Vagina (tissue), 2 donors: ENCODE measurements at regions not wholly inside any gene's neighbourhood (a gene's known extent, or its start where the extent isn't known, plus 50 kb on each side); places are given as distances from the start of the nearest gene placed in this dataset.

Experiments used
- DNase-seq, 2 donors: peaks; one replicate each; pipeline ENCODE4 v3.0.0-alpha.2; 2017; ENCODE audit errors: extremely low spot score in 2 of 2
- H3K27ac ChIP-seq: fragments of 200-600 bp; sonication (generic); one replicate; pipeline ENCODE4 v1.5.1; 2019
- H3K27me3 ChIP-seq: fragments of 200-600 bp; sonication (generic); one replicate; pipeline ENCODE4 v1.5.1; 2019
- H3K36me3 ChIP-seq, 2 donors: fragments of 200-600 bp; sonication (generic); one replicate each; pipeline ENCODE4 v1.5.1; 2017 to 2019
- H3K4me1 ChIP-seq: fragments of 200-600 bp; sonication (generic); one replicate; pipeline ENCODE4 v1.5.1; 2019
- H3K4me3 ChIP-seq, 2 donors: fragments of 200-600 bp; sonication (generic); 1 replicate in 1 of 2; 2 replicates in 1 of 2; pipeline ENCODE4 v1.5.1; 2016 to 2019
- H3K9me3 ChIP-seq: fragments of 200-600 bp; sonication (generic); one replicate; pipeline ENCODE4 v1.5.1; 2019
- CTCF ChIP-seq, 3 experiments: fragments of 450-650 bp in 2 of 3; fragments of 200-600 bp in 1 of 3; sonication (generic) in 1 of 3; IDR thresholded peaks; one replicate each; pipeline ENCODE4 v1.5.1; 2017 to 2019; ENCODE audit warnings: antibody characterized with exemption in 3 of 3, mild to moderate bottlenecking in 2 of 3, moderate library complexity in 2 of 3
- POLR2A ChIP-seq, 2 donors: fragments of 450-650 bp; IDR thresholded peaks; one replicate each; pipeline ENCODE4 v1.6.1; 2017; ENCODE audit warnings: antibody characterized with exemption in 2 of 2, mild to moderate bottlenecking in 2 of 2, moderate library complexity in 2 of 2
- POLR2AphosphoS5 ChIP-seq, 2 donors: sonication (generic); formaldehyde crosslinking; IDR thresholded peaks; one replicate each; pipeline ENCODE4 v1.9.0; 2017; ENCODE audit warnings: antibody characterized with exemption in 2 of 2, mild to moderate bottlenecking in 2 of 2, low read depth in 1 of 2; ENCODE audit not compliant: insufficient read depth in 1 of 2
- intact Hi-C: fragments of 100-400 bp; cut with DNase I; formaldehyde crosslinking; loops from one replicate; pipeline ENCODE4 v1.15.1; 2023

- H3K36me3 ChIP-seq: no peaks in the 10 kb centered on the region
- no peak overlapping the region for H3K27ac ChIP-seq
- H3K27me3 ChIP-seq: no peaks in the 10 kb centered on the region
- peak in 1 of 2 donors; percentile 20 for DNase-seq
- no peaks in the 10 kb centered on the region for H3K4me1 ChIP-seq
- no peaks in the 10 kb centered on the region for H3K9me3 ChIP-seq
- H3K4me3 ChIP-seq: no peak overlapping the region
- intact Hi-C loops: no loop called here
- TF ChIP-seq CTCF (IDR thresholded peaks at IDR 0.05): no peak
- no peak for TF ChIP-seq POLR2AphosphoS5 (IDR thresholded peaks at IDR 0.05; ENCODE audit: insufficient read depth in 1 of 2, low read depth in 1 of 2)
- no peak for TF ChIP-seq POLR2A (IDR thresholded peaks at IDR 0.05)
Observed at GRCh38 chr15:81789403-81789802, 256.4 kb downstream of the MEX3B start.

DNA sequence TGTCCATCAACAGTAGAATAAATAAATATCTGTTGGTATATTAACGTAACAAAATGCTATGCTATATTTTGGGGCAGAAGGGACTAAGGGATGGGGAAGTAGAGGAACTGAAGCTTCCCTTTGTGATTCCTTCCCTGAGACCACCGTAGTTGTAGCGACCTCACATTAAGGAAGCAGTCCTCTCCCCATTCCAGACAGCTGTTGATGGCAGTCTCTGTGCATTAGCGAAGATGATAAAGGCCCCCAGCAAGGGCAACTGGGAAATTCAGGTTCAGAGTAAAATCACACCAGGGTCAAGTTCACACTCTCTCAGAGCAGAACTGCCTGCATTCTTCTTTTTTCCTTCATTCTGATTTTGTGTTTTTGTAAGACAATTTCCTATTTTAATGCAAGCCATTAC, 259.0 kb downstream of the MEX3B start:
- H3K36me3 ChIP-seq: no peaks in the 10 kb centered on the region
- intact Hi-C loops: no loop called here
- TF ChIP-seq POLR2AphosphoS5 (IDR thresholded peaks at IDR 0.05; ENCODE audit: insufficient read depth in 1 of 2, low read depth in 1 of 2) (no peak), CTCF (IDR thresholded peaks at IDR 0.05) (no peak), POLR2A (IDR thresholded peaks at IDR 0.05) (no peak)
- no peaks in the 10 kb centered on the region for H3K9me3 ChIP-seq
- no peaks in the 10 kb centered on the region for H3K4me1 ChIP-seq
- no peak overlapping the region for H3K4me3 ChIP-seq
- H3K27ac ChIP-seq: no peak overlapping the region
- DNase-seq: no peak
- no peaks in the 10 kb centered on the region for H3K27me3 ChIP-seq

- peak; percentile 31 to 32 for DNase-seq
- TF ChIP-seq CTCF (IDR thresholded peaks at IDR 0.05) (no peak), POLR2A (IDR thresholded peaks at IDR 0.05) (no peak), POLR2AphosphoS5 (IDR thresholded peaks at IDR 0.05; ENCODE audit: insufficient read depth in 1 of 2, low read depth in 1 of 2) (no peak)
- H3K27ac ChIP-seq: no peak overlapping the region
- no peaks in the 10 kb centered on the region for H3K9me3 ChIP-seq
- intact Hi-C loops: no loop called here
- no peaks in the 10 kb centered on the region for H3K27me3 ChIP-seq
- H3K4me3 ChIP-seq: no peak overlapping the region
- no peaks in the 10 kb centered on the region for H3K4me1 ChIP-seq
- no peaks in the 10 kb centered on the region for H3K36me3 ChIP-seq
Observed at GRCh38 chr15:81785679-81786078, 260.1 kb downstream of the MEX3B start.

- intact Hi-C loops: no loop called here
Observed at GRCh38 chr15:81785181-81785580, 260.6 kb downstream of the MEX3B start.

GRCh38 chr15:81784751-81785150, 261.1 kb downstream of the MEX3B start:
- TF ChIP-seq POLR2AphosphoS5 (IDR thresholded peaks at IDR 0.05; ENCODE audit: insufficient read depth in 1 of 2, low read depth in 1 of 2) (no peak), POLR2A (IDR thresholded peaks at IDR 0.05) (no peak), CTCF (IDR thresholded peaks at IDR 0.05) (no peak)
- H3K4me1 ChIP-seq: no peaks in the 10 kb centered on the region
- no peaks in the 10 kb centered on the region for H3K27me3 ChIP-seq
- H3K27ac ChIP-seq: no peak overlapping the region
- H3K4me3 ChIP-seq: no peak overlapping the region
- DNase-seq: peak; percentile 60 to 91
- H3K36me3 ChIP-seq: no peaks in the 10 kb centered on the region
- intact Hi-C loops: no loop called here
- no peaks in the 10 kb centered on the region for H3K9me3 ChIP-seq

More at GRCh38 chr15:81785181-81785580, 260.6 kb downstream of the MEX3B start:
- TF ChIP-seq POLR2AphosphoS5 (IDR thresholded peaks at IDR 0.05; ENCODE audit: insufficient read depth in 1 of 2, low read depth in 1 of 2) (no peak), CTCF (IDR thresholded peaks at IDR 0.05) (no peak), POLR2A (IDR thresholded peaks at IDR 0.05) (no peak)
- Histone ChIP-seq H3K27me3 (no peaks in the 10 kb centered on the region), H3K4me3 (no peak overlapping the region), H3K36me3 (no peaks in the 10 kb centered on the region), H3K9me3 (no peaks in the 10 kb centered on the region), H3K4me1 (no peaks in the 10 kb centered on the region), H3K27ac (no peak overlapping the region)
- DNase-seq: peak in 1 of 2 donors; percentile 72
